ENCODE measurements at regions not wholly inside any gene's neighbourhood (a gene's known extent, or its start where the extent isn't known, plus 50 kb on each side); places are given as distances from the start of the nearest gene placed in this dataset.
"Not testable (repeated sequence)": the region's sequence is repeated elsewhere in the genome, so short reads cannot be mapped to it uniquely, and the experiment has no call there.

DNA sequence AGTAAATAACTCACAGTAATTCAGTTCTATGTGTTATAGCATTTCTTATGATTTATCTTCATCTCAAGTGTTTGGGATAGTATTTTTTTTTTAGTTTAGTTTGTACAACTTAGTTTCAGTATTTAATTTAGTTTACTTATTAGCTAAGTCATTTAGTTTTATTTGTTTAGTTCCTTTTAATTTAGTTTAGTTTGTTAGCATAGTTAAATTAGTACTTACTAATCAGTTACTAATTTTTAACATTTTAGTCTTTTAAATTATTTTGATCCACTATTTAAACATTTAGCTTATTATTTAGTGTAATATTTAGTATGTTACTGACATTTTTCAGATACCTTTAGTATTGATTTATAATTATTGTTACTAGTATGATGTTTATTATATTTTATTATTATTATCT lies 85.2 kb upstream of the SIPA1L2 start:
- H3K27ac ChIP-seq = no peak overlapping the region
- TF ChIP-seq, protein P1, sequence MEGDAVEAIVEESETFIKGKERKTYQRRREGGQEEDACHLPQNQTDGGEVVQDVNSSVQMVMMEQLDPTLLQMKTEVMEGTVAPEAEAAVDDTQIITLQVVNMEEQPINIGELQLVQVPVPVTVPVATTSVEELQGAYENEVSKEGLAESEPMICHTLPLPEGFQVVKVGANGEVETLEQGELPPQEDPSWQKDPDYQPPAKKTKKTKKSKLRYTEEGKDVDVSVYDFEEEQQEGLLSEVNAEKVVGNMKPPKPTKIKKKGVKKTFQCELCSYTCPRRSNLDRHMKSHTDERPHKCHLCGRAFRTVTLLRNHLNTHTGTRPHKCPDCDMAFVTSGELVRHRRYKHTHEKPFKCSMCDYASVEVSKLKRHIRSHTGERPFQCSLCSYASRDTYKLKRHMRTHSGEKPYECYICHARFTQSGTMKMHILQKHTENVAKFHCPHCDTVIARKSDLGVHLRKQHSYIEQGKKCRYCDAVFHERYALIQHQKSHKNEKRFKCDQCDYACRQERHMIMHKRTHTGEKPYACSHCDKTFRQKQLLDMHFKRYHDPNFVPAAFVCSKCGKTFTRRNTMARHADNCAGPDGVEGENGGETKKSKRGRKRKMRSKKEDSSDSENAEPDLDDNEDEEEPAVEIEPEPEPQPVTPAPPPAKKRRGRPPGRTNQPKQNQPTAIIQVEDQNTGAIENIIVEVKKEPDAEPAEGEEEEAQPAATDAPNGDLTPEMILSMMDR (conservative IDR thresholded peaks at IDR 0.05) = no peak

DNA sequence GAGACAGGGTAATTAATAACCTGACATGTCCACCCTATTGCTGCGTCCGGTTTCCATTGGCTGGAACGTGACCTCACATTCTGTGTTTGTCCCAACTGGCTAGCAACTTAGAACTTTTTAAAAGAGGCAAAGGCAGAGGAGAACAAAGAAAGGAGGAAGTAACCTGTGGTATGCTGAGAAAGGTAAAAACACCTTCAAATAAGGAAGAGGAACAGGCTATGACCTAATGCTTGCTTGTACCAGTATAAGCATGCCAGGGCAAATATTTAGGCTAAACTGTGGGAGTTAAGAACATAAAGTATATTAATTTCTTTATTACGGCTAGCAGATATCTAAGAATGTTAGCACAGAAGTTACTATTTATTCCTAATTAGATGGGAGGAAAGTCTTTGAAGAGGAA lies 87.3 kb upstream of the MAP10 start:
- H3K27ac ChIP-seq = not testable (repeated sequence)

DNA sequence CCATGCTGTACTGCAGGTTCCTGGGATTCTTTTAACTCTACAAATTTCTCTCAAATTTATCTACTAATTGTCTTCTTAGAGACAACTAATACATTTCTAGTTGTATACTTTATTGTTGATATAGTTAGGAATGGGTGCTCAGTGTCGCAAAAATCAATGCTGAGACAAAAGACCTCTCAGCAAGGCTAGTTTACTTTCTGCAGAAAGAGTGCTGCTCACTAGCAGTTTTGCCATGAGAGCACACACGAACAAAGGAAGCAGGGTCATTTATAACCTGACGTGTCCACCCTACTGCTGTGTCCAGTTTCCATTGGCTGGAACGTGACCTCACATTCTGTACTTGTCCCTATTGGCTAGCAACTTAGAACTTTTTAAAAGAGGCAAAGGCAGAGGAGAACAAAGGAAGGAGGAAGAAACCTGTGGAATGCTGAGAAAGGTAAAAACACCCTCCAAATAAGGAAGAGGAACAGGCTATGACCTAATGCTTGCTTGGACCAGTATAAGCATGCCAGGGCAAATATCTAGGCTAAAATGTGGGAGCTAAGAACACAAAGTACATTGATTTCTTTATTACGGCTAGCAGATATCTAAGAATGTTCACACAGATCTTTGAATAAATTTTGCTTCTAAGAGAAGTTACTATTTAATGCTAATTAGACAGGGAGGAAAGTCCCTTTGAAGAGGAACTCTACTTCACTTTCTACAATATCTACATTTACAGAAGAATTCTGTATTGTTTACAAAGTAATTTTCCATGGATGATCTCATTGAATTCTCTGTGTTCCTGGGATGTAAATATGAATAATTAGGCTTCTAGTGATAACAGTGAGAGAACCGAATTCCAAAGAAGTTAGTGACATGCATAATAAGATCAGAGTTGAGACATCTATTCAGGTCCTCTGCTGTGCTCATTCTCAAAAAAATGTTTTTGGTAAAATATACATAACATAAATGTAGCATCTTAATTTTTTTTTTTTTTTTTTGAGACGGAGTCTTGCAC lies 86.0 kb upstream of the MAP10 start:
- TF ChIP-seq, protein P1 (conservative IDR thresholded peaks at IDR 0.05) = no peak
- no peak overlapping the region for H3K27ac ChIP-seq

DNA sequence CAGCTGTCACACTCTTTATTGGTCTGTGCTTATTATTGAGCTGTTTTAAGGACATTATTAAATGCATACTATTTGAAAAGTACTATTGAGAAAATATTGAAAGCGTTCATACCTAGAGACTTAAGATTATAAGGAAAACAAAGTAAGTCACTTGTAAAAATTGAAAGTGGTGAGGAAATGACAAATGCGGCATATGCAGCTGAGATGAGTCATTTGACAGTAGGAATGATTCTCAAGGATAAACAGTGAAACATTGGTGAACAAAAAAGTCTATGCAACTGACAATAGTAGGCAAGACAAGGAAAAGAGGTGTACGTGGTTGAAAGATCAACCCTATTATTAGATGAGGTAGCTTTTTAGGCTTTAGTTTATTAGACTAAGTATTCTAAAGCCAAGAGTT lies 82.6 kb upstream of the MAP10 start:
- TF ChIP-seq, protein P1 (conservative IDR thresholded peaks at IDR 0.05) = no peak

DNA sequence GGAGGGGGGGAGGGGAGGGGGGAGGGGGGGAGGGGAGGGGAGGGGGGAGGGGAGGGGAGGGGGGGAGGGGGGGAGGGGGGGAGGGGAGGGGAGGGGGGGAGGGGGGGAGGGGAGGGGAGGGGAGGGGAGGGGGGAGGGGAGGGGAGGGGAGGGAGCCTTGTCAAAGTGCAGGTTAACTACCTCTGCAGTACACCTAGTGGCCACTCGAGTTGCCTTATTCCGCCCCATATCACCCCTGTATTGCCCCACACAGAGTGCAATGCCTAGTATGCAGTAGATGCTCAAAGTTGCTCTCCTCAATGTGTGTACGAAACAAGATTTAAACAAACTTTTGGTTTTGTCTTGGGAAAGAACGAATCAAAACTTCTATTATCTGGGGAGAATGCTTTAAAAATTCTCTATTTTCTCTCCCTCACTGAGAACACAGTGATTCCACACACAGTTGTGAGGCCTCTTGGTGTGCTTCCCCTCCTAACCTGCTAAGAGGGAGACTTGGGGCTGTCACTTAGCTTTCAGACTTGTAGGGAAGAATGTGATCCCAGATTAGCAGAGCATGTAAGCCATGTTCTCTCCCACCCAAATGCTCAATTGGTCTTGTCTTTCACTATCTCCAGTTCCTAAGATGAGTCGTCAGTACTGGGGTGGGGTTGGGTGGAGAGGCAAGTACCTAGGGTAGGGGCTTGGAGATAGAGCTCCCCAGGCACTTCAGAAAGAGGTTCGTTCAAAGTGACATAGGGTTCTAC lies 79.7 kb upstream of the MAP10 start:
- no peak overlapping the region for H3K27ac ChIP-seq
- TF ChIP-seq, protein P1 (conservative IDR thresholded peaks at IDR 0.05) = no peak

More for the DNA sequence above, 82.6 kb upstream of the MAP10 start:
- no peak overlapping the region for H3K27ac ChIP-seq

DNA sequence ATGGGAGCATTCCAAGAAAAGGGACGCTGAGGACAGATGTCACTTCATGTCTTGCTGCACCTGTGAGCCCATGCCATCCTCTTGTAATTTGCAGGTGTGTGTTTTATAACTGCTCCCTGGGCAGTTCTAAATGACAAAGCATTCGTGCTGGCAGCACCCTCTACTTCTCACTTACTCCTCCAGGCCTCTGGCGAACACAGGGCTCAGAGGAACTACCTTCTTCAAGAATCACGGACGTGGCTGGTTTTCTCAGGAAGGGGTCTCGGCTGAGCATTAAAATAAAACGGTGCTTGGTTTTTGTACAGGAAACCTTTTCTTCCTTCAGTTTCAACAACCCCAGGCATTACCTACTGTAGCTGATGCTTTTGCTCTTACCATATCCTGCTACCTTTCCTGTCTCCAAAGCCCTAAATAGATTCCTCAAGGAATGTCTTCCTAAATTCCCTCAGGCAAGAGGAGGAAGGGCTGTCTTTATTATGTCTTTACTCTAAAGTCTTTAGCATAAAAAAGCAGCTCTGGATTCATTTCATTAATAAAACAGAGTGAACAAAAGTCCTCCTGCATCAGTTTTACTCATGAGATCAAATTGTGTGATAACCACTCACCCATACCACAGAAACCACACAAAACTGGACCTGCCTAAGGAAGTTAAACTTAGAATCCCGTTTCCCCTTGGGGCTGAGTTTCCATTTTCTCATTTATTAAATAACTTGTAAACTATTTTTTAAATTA lies 79.0 kb upstream of the MAP10 start:
- TF ChIP-seq, protein P1 (conservative IDR thresholded peaks at IDR 0.05) = no peak
- no peak overlapping the region for H3K27ac ChIP-seq

DNA sequence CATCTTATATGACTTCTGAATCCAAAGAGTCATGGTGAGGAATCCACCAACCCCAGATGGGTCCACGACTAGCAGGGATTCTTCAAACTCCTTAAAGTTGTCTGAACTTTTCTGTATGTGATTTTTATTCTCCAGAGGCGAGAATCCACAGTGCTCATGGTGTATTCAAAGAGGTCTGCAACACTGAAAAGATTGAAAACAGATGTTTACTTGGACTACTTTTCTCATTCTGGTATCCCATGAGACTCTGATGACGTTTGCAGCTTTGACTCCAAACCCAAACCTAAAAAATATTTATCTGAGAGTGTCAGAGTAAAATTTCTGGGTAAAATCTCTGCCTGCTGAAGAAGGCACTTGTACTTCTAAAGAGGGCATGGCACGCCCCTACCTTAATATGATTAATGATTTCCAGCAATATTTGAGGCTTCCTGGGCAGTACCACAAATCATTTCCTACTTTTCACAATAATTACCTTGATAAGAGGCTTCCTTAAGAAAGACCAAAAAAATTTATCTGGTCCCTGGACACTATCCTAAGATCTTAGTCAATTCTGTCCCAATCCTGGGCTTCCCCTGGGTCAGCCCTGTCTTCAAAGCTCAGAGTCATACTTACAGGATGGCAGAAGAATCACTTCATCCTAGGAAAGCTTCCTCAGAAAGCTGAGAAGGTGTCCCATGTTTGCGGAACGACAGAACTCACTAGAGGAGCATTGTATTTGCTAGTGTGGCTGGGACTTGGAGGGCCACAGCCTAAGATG lies 76.5 kb upstream of the MAP10 start:
- H3K27ac ChIP-seq = no peak overlapping the region
- TF ChIP-seq, protein P1 (conservative IDR thresholded peaks at IDR 0.05) = no peak

Measured in VCaP (cell line).